Activated T-cell treated with anti-CD3 and anti-CD28 coated beads, Interleukin-2, amount 50 U/mL, for 24 hours (primary cell): ENCODE measurements at regions not wholly inside any gene's neighbourhood (a gene's known extent, or its start where the extent isn't known, plus 50 kb on each side); places are given as distances from the start of the nearest gene placed in this dataset.
"Not testable (repeated sequence)": the region's sequence is repeated elsewhere in the genome, so short reads cannot be mapped to it uniquely, and the experiment has no call there.

Experiments used
- DNase-seq: peaks from one replicate; pipeline ENCODE4 v3.0.0-alpha.2; 2020
- H3K27ac Mint-ChIP-seq: 2 replicates; pipeline ENCODE4 v1.8.0; 2020; ENCODE audit warnings: mild to moderate bottlenecking, mixed read lengths
- H3K27me3 Mint-ChIP-seq: 2 replicates; pipeline ENCODE4 v1.8.0; 2020; ENCODE audit warnings: mixed read lengths
- H3K36me3 Mint-ChIP-seq: 2 replicates; pipeline ENCODE4 v1.8.0; 2020; ENCODE audit warnings: low read depth, mixed read lengths
- H3K4me1 Mint-ChIP-seq: 2 replicates; pipeline ENCODE4 v1.8.0; 2020; ENCODE audit warnings: low read depth, mixed read lengths
- H3K4me3 Mint-ChIP-seq: 2 replicates; pipeline ENCODE4 v1.8.0; 2020; ENCODE audit warnings: mild to moderate bottlenecking, moderate library complexity, mixed read lengths
- H3K9me3 Mint-ChIP-seq: 2 replicates; pipeline ENCODE4 v1.8.0; 2020; ENCODE audit warnings: mixed read lengths

DNA sequence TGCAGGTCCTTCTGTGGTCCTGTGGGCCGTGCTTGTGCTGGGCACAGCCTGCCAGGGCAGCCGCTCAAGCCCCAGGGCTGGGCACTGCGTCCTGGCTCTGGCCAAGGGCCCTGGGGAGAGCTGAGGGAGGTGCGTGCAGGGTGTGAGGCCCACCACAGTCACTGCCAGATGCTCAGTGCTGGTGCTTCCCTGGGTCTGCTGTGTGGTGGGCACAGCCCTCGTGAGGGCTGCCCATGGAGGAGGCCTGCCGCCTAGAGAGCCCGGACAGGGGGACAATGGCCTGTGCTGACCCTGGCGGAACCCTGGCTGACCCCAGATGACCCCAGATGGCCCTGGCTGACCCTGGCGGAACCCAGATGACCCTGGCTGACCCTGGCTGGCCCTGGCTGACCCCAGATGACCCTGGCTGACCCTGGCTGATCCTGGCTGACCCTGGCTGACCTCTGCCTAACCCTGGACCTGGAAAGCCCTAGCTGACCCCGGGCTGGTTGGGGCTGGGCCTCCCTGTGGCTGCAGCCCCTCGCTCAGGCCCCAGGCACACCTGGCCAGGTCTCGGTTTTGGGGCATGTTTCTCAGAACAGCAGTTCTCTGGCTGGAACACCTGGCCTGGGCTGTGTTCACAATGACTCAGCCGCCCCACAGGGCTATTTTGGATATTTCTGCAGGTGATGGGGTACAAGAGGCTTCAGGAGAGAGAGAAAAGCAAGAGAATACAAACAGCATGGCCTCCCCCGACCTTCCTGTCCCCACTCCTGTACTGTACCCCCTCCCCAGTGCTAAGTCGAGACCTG is 55.4 kb downstream of the TMEM121 start:
- H3K4me3 Mint-ChIP-seq = no peak overlapping the region
- no peak for DNase-seq
- H3K27me3 Mint-ChIP-seq = no peaks in the 10 kb centered on the region
- no peak overlapping the region for H3K27ac Mint-ChIP-seq
- no peaks in the 10 kb centered on the region for H3K36me3 Mint-ChIP-seq
- no peaks in the 10 kb centered on the region for H3K4me1 Mint-ChIP-seq
- no peaks in the 10 kb centered on the region for H3K9me3 Mint-ChIP-seq

DNA sequence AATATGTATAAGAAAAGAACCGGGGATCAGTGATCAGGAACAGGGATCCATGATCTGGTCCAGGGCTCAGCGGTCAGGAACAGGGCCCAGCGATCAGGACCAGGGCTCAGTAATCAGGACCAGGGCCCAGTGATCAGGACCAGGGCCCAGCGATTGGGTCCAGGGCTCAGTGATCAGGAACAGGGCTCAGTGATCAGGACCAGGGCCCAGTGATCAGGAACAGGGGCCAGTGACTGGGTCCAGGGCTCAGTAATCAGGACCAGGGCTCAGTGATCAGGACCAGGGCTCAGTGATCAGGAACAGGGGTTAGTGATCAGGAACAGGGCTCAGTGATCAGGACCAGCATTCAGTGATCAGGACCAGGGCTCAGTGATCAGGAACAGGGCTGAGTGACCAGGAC is 56.3 kb downstream of the TMEM121 start:
- Mint-ChIP-seq H3K36me3 (no peaks in the 10 kb centered on the region), H3K4me3 (no peak overlapping the region), H3K27ac (peak overlapping the region; percentile 45), H3K4me1 (no peaks in the 10 kb centered on the region), H3K27me3 (no peaks in the 10 kb centered on the region), H3K9me3 (no peaks in the 10 kb centered on the region)
- DNase-seq = no peak

DNA sequence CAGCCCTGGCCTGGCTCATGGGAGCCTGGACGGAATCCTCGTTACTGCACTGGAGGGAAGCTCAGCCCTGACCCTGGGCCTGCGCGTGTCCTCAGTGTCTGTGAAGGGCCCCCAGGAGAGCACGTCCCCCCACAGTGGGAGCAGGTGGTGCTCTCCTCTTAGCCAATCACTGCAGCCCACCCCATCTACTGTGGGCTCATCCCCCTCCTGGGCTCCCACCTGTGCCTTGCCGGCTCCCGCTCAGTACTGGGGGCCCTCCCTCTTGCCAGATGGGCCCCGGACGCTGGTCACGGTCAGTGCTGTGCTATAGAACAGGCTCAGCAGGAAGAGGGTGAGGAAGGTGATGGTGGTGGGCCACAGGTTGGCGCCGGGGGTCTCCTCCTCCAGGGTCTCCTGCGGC is 57.5 kb downstream of the TMEM121 start:
- H3K27me3 Mint-ChIP-seq, H3K4me1 Mint-ChIP-seq, H3K36me3 Mint-ChIP-seq, H3K9me3 Mint-ChIP-seq, DNase-seq, H3K4me3 Mint-ChIP-seq, H3K27ac Mint-ChIP-seq: not testable (repeated sequence)

DNA sequence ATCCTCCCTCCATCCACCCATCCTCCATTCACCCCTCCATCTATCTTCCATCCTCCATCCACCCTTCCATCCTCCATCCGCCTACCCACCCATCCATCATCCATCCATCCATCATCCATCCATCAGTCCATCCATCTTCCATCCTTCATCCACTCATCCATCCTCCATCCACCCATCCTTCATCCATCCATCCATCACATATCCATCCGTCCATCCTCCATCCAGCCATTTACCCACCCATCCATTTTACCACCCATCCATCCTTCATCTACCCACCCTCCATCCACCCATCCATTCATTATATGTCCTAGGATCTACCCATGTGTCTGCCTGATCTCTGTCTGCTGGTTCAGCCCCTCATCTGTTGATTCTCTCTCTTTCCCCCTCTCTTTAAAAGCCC is 58.9 kb downstream of the TMEM121 start:
- not testable (repeated sequence) for H3K4me1 Mint-ChIP-seq, H3K27ac Mint-ChIP-seq

DNA sequence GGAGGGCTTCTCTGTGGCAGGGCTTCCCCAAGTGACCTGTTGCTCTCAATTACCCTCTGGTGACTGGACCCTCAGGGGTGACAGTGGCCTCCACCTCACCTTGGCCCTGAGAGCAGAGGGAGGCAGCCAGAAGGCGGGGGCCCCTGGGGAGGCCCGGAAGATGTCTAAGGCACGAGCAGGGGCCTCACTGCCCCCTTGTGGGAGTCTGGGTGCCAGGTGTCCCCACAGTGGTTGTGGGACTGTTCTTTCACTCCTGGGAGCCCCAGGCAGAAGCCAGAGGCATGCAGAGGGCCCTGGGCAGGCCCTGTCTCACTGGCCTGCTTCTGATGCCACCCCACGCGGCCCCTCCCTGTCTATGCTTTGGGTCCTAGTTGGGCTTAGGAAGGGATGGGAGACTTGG is 59.3 kb downstream of the TMEM121 start:
- DNase-seq = peak; percentile 17
- H3K27me3 Mint-ChIP-seq, H3K36me3 Mint-ChIP-seq, H3K9me3 Mint-ChIP-seq, H3K4me3 Mint-ChIP-seq, H3K27ac Mint-ChIP-seq, H3K4me1 Mint-ChIP-seq: not testable (repeated sequence)

More for the DNA sequence above, 58.9 kb downstream of the TMEM121 start:
- H3K9me3 Mint-ChIP-seq, H3K4me3 Mint-ChIP-seq, H3K36me3 Mint-ChIP-seq, DNase-seq, H3K27me3 Mint-ChIP-seq: not testable (repeated sequence)

DNA sequence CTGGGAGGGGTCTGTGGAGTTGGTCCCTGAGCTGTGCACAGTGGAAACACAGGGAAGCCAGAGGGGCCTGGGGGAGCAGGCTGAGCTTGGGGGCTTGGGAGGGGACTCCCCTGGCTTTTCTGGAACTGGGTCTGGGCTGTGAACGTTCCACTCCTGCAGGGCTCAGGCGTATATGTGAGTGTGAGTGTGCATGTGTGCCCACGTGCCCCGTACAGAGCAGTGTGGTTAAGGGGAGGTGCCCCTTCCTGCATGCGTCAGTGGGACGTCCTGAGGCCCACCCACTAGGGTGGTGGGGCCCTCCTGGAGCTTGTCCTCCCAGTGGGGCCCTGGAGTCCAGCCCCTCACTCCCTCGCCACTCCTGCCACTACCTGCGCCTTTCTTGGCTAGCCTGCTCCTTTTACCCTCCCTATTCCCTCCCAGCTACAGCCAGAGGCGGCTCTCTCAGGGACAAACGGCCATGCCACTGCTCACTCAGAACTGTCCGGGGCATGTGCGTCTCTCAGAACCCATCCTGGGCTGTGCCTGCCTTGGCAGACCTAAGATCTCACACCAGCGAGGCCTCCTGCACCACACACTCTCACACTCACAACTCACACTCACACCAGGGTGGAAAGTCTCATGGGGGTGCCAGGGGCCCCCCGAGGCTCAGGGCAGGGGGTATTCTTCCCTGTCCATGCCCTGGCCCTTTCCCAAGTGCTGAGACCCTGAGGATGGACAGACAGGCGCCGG is 59.9 kb downstream of the TMEM121 start:
- not testable (repeated sequence) for H3K27me3 Mint-ChIP-seq, H3K9me3 Mint-ChIP-seq, H3K4me3 Mint-ChIP-seq, H3K4me1 Mint-ChIP-seq, H3K27ac Mint-ChIP-seq, H3K36me3 Mint-ChIP-seq
- peak; percentile 24 for DNase-seq

DNA sequence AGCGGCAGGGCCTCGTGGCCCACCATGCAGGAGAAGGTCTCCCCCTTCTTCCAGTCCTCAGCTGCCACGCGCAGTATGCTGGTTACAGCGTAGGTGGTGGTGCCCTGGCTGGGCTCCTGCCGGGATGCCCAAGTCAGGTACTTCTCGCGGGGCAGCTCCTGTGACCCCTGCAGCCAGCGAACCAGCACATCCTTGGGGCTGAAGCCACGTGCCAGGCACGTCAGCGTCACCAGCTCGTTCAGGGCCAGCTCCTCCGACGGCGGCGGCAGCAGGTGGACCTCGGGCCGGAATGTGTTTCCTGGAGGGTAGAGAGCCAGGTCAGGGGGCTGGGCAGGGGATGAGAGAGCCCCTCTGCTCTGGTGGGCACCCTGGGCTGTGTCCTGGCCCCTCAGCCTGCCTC is 60.7 kb downstream of the TMEM121 start:
- H3K9me3 Mint-ChIP-seq, H3K27me3 Mint-ChIP-seq, H3K27ac Mint-ChIP-seq, DNase-seq, H3K4me1 Mint-ChIP-seq, H3K36me3 Mint-ChIP-seq, H3K4me3 Mint-ChIP-seq: not testable (repeated sequence)

DNA sequence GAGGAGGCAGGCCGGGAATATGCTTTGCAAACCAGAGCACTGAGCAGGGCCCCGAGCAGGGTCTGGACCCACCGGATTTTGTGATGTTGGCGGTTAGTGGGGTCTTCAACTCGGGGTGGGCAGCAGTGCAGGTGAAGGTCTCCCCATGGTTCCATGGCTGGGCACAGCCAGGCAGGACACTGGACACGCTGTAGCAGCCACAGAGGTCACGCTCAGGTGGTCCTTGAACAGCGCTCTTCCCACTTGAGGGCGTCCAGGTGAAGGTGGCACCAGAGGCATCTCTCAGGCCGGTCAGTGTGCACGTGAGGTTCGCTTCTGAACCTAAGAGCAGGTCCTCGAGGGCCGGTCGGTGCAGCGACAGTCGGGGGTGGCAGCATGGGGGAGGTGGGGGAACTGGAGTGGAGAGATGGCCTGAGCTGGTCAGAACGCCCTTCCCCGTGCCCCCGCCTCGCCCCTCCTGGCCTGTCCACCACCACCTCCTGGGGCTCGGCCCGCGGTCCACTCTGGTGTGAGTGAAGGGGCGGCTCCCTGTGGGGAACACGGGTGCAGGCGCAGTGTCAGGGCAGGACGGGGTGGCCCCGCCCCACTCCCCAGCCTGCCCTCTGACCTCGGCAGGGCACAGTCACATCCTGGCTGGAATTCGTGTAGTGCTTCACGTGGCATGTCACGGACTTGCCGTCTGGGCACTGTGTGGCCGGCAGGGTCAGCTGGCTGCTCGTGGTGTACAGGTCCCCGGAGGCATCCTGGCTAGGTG is 61.3 kb downstream of the TMEM121 start:
- not testable (repeated sequence) for H3K27ac Mint-ChIP-seq, H3K27me3 Mint-ChIP-seq, H3K4me1 Mint-ChIP-seq, H3K36me3 Mint-ChIP-seq, H3K9me3 Mint-ChIP-seq, H3K4me3 Mint-ChIP-seq
- DNase-seq = peak; percentile 0

DNA sequence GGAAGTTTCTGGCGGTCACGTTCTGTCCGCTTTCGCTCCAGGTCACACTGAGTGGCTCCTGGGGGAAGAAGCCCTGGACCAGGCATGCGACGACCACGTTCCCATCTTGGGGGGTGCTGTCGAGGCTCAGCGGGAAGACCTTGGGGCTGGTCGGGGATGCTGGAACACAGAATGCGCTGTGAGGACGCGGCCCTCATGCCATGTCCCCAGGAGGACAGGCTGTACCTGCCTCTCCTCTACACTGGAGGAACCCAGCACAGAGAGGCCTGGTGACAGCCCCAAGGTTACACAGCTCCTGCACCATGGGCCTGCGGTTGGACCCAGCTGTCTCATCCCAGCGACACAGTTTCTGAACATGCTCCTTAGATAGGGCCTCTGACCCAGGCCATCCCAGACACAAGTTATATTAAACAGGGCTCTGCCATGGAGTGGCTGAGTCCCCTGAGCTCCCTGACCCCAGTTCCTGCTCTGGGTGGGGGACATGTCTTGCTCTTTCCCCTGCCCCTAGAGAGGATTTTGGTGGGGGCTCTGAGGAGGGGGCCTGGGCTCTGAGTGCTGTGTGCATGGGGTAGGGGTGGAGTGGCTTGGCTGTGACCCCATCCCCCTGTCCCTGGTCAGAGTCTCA is 62.0 kb downstream of the TMEM121 start:
- no peaks in the 10 kb centered on the region for H3K27me3 Mint-ChIP-seq
- H3K27ac Mint-ChIP-seq = no peak overlapping the region
- no peaks in the 10 kb centered on the region for H3K36me3 Mint-ChIP-seq
- H3K4me3 Mint-ChIP-seq = no peak overlapping the region
- H3K9me3 Mint-ChIP-seq = no peaks in the 10 kb centered on the region
- no peaks in the 10 kb centered on the region for H3K4me1 Mint-ChIP-seq
- peak; percentile 25 for DNase-seq

DNA sequence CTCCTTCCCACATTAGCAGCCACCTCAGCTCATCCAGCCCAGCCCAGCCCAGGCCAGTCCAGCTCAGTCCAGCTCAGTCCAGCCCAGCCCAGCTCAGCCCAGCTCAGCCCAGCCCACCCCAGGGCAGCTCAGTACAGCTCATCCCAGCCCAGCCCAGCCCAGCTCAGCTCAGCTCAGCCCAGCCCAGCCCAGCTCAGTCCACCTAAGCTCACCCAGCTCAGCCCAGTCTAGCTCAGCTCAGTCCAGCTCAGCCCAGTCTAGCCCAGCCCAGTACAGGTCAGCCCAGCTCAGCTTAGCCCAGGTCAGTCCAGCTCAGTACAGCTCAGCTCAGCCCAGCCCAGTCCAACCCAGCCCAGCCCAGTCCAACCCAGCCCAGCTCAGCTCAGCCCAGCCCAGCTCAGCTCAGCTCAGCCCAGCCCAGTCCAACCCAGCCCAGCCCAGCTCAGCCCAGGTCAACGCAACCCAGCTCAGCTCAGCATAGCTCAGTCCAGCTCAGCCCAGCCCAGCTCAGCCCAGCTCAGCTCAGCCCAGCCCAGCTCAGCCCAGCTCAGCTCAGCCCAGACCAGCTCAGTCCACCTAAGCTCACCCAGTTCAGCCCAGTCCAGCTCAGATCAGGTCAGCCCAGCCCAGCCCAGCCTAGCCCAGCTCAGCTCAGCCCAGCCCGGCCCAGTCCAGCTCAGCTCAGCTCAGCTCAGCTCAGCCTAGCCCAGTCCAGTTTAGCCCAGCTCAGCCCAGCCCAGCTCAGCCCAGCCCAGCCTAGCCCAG is 63.0 kb downstream of the TMEM121 start:
- Mint-ChIP-seq H3K4me1 (no peaks in the 10 kb centered on the region), H3K27me3 (no peaks in the 10 kb centered on the region), H3K27ac (no peak overlapping the region), H3K9me3 (no peaks in the 10 kb centered on the region), H3K4me3 (no peak overlapping the region), H3K36me3 (no peaks in the 10 kb centered on the region)
- peak; percentile 25 for DNase-seq

DNA sequence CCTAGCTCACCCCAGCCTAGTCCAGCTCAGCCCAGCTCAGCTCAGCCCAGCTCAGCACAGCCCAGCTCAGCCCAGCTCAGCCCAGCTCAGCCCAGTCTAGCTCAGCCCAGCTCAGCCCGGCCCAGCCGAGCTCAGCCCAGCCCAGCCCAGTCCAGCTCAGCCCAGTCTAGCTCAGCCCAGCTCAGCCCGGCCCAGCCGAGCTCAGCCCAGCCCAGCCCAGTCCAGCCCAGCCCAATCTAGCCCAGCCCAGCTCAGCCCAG is 63.5 kb downstream of the TMEM121 start:
- H3K27ac Mint-ChIP-seq, DNase-seq, H3K4me1 Mint-ChIP-seq, H3K4me3 Mint-ChIP-seq, H3K27me3 Mint-ChIP-seq, H3K36me3 Mint-ChIP-seq, H3K9me3 Mint-ChIP-seq: not testable (repeated sequence)

DNA sequence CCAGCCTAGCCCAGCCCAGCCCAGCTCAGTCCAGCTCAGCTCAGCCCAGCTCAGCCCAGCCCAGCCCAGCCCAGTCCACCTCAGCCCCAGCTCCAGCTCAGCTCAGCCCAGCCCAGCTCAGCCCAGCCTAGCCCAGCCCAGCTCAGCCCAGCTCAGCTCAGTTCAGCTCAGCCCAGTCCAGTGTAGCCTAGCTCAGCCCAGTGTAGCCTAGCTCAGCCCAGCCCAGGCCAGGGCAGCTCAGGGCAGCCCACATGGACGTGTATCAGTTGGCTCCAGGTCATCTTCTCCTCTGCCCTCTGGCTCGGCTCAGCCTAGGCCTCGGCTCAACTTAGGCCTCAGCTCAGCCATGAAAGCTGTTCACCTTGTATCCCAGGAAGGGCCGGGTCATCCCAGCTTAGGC is 64.7 kb downstream of the TMEM121 start:
- Mint-ChIP-seq H3K9me3 (no peaks in the 10 kb centered on the region), H3K4me1 (no peaks in the 10 kb centered on the region), H3K27me3 (no peaks in the 10 kb centered on the region), H3K36me3 (no peaks in the 10 kb centered on the region), H3K4me3 (no peak overlapping the region), H3K27ac (no peak overlapping the region)
- peak; percentile 19 for DNase-seq

DNA sequence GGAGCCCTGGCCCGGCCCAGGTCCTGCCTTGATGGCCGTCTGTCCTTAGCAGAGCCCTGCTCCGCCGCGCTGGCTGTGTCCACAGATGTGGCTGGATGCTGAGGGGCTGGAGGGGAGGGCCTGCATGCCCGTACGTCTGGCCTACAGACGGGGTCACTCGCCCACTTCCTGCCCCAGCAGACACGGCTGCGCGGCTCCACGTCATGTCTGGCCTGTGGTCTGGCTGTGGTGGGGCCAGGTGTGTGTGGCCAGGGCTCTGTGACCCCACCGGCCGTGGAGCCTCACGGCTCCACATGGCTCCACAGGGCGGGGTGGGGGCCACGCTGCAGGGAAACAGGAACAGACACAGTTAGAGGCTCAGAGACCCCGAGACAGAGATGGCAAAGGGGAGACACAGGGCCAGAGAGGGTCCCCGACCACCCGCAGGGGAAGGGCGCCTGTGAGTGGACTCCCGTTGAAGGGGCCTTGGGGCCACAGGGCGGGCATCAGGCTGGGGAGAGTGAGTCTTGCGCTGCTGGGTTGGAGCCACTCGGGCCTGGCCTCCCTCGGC is 65.5 kb downstream of the TMEM121 start:
- H3K9me3 Mint-ChIP-seq, H3K27ac Mint-ChIP-seq, H3K36me3 Mint-ChIP-seq, H3K27me3 Mint-ChIP-seq, H3K4me3 Mint-ChIP-seq, H3K4me1 Mint-ChIP-seq: not testable (repeated sequence)
- DNase-seq = peak; percentile 24

DNA sequence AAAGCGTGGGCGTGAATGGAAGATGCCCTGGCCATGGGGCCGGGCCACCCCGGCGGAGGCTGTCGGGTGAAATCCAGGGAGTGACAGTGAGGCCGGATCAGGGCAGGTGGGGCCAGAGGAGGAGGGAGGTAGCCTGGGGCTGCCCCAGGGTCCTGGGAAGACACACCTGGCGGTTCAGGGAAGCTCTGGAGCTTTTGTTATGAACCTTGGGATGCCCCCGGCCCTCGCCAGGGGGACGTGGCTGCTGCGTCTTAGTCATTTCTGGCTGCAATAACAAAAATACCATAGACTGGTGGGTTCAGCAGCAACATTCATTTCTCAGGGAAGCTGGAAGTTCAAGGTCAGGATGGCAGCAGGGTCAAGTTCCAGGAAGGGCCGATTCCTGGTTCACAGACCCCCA is 66.3 kb downstream of the TMEM121 start:
- H3K27ac Mint-ChIP-seq, H3K9me3 Mint-ChIP-seq, H3K4me3 Mint-ChIP-seq, H3K36me3 Mint-ChIP-seq, H3K27me3 Mint-ChIP-seq, H3K4me1 Mint-ChIP-seq: not testable (repeated sequence)
- peak; percentile 21 for DNase-seq
